Adrenal gland (tissue), 9 donors: ENCODE measurements at regions not wholly inside any gene's neighbourhood (a gene's known extent, or its start where the extent isn't known, plus 50 kb on each side); places are given as distances from the start of the nearest gene placed in this dataset.

Experiments
- DNase-seq, 7 donors: peaks; one replicate each; pipeline ENCODE4 v3.0.0-alpha.2; 2019 to 2020
- H3K27ac ChIP-seq, 5 donors: fragments of 200-600 bp; sonication (generic) in 4 of 5; 1 replicate in 3 of 5; 2 replicates in 2 of 5; pipeline versions ENCODE4 v1.5.1 to v1.8.0; 2016 to 2020; ENCODE audit warnings: mild to moderate bottlenecking in 1 of 5
- H3K27me3 ChIP-seq: fragments of 200-600 bp; 2 replicates; pipeline ENCODE4 v1.8.0; 2021
- H3K36me3 ChIP-seq, 2 donors: fragments of 200-600 bp; replicated peaks in 1 of 2; 1 replicate in 1 of 2; 2 replicates in 1 of 2; pipeline versions ENCODE4 v1.5.1 to v1.8.0; 2018 to 2022
- H3K4me1 ChIP-seq, 2 donors: fragments of 200-600 bp; replicated peaks in 1 of 2; 1 replicate in 1 of 2; 2 replicates in 1 of 2; pipeline versions ENCODE4 v1.5.1 to v1.8.0; 2018 to 2021
- H3K4me3 ChIP-seq, 4 donors: fragments of 200-600 bp; sonication (generic) in 3 of 4; one replicate each; pipeline ENCODE4 v1.5.1; 2016 to 2018
- H3K9me3 ChIP-seq, 3 donors: fragments of 200-600 bp; sonication (generic) in 1 of 3; replicated peaks in 1 of 3; 1 replicate in 2 of 3; 2 replicates in 1 of 3; pipeline versions ENCODE4 v1.5.1 to v1.8.0; 2016 to 2021
- CTCF ChIP-seq, 6 experiments: fragments of 450-650 bp in 4 of 6; fragments of 200-600 bp in 2 of 6; sonication (generic) in 1 of 6; IDR thresholded peaks; 1 replicate in 5 of 6; 2 replicates in 1 of 6; pipeline versions ENCODE4 v1.5.1 to v1.8.0; 2016 to 2021; ENCODE audit warnings: antibody characterized with exemption in 6 of 6, mild to moderate bottlenecking in 2 of 6, moderate library complexity in 1 of 6
- POLR2A ChIP-seq, 2 donors: fragments of 450-650 bp; IDR thresholded peaks; one replicate each; pipeline ENCODE4 v1.6.1; 2017; ENCODE audit warnings: antibody characterized with exemption in 2 of 2, mild to moderate bottlenecking in 2 of 2, moderate library complexity in 1 of 2
- WGBS, 4 donors: extraction: QIAGEN DNeasy Blood & Tissue Kit in 2 of 4; methylation state at CpG; one replicate each; pipeline versions ENCODE4 v1.1.5 to v1.1.7; 2013 to 2017; 5-methylcytosine and 5-hydroxymethylcytosine counted together
- intact Hi-C, 2 donors: fragments of 100-400 bp; cut with DNase I; formaldehyde crosslinking; loops; one replicate each; pipeline versions ENCODE4 v1.14.1 to v1.15.0; 2022 to 2023
- donor health status: healthy with polysubstance abuse.
- donor health status: Bipolar disorder and iron deficiency.
- donor health status: DM: yes; HTN: yes; CAD: no.
- donor health status: DM: no; HTN: no; CAD: no.
- donor health status: DM: no; HTN: no; CAD: no.

DNA sequence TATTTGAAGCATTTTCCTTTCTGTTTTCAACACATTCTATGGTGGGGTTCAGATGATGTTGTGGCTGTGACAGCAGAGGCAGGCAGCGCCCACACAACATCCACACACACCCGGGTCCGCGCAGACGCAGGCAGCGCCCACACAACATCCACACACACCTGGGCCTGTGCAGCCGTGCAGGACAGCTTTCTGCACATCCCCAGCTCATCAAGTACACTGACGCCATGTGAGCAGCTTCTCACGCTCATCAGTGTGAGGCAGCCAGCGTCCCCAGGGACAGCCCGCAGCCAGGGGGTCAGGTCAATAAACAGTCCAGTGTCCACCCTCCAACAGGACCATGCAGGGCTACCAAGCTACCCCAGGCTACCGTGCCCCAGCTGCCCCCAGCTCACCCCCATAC is 272.8 kb upstream of the TCERG1L start:
- Histone ChIP-seq H3K9me3 (no peaks in the 10 kb centered on the region), H3K4me3 (no peak overlapping the region), H3K27me3 (no peaks in the 10 kb centered on the region), H3K27ac (no peak overlapping the region), H3K36me3 (no peaks in the 10 kb centered on the region), H3K4me1 (no peaks in the 10 kb centered on the region)
- intact Hi-C loops: no loop called here
- DNase-seq: no peak
- WGBS, 4 donors: 80 to 89% (median 85%) methylated on average over 7 to 12 of the region's 12 CpGs
- TF ChIP-seq CTCF (IDR thresholded peaks at IDR 0.05) (no peak), POLR2A (IDR thresholded peaks at IDR 0.05) (no peak)

DNA sequence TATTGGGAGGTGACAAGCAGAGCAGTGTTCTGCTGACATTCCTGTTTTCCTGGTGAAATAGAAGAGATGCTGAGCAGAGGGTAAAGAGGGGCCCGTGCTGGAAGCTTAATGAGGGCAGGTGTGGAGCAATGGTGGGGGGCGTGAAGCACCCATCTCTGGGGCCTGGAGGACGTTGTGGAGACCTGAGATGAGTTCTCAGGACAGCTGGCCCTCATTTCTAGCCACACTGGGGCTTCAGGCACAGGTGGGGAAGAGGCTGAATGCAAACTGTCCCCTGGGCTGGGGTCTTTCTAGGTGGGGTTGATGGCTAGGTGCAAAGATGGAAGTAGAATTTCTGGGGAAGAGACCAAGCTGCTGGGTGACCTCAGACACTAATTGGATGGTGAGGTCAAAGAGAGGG is 274.2 kb upstream of the TCERG1L start:
- no peak for DNase-seq
- Histone ChIP-seq H3K4me1 (no peaks in the 10 kb centered on the region), H3K36me3 (no peaks in the 10 kb centered on the region), H3K4me3 (no peak overlapping the region), H3K9me3 (no peaks in the 10 kb centered on the region), H3K27me3 (no peaks in the 10 kb centered on the region), H3K27ac (no peak overlapping the region)
- 54 to 77% (median 76%) methylated on average over 3 of the region's 3 CpGs for WGBS, 4 donors
- no peak for TF ChIP-seq POLR2A (IDR thresholded peaks at IDR 0.05)
- no peak for TF ChIP-seq CTCF (IDR thresholded peaks at IDR 0.05)
- intact Hi-C loops: no loop called here

DNA sequence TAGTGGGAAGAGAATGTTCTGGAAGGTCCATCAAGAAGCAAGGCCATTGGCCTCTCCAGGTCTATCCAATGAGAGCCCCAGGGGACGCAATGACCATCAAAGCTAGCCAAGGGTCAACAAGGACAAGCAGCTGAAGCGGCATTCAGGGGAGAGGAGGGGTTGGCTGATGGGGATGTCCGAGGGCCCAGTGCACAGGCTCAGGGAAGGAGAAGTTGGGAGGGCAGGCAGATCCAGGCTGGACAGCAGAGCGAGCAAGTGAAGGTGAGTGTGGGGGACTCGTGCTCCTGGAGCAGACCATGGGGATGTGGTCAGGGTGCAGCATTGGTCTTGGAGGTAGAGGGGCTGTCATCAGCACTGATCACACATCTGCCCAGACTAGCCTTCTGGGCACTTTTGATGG is 275.4 kb upstream of the TCERG1L start:
- Histone ChIP-seq H3K4me3 (no peak overlapping the region), H3K27ac (no peak overlapping the region), H3K4me1 (no peaks in the 10 kb centered on the region), H3K36me3 (no peaks in the 10 kb centered on the region), H3K27me3 (no peaks in the 10 kb centered on the region), H3K9me3 (no peaks in the 10 kb centered on the region)
- intact Hi-C loops: no loop called here
- no peak for DNase-seq
- 68 to 87% (median 79%) methylated on average over 5 of the region's 5 CpGs for WGBS, 4 donors
- TF ChIP-seq CTCF (IDR thresholded peaks at IDR 0.05): no peak

GRCh38 chr10:131587976-131588680 is 276.6 kb upstream of the TCERG1L start:
- 76 to 82% (median 80%) methylated on average over 5 to 11 of the region's 11 CpGs for WGBS, 4 donors
- TF ChIP-seq POLR2A (IDR thresholded peaks at IDR 0.05): no peak
- TF ChIP-seq CTCF (IDR thresholded peaks at IDR 0.05): no peak
- no peak for DNase-seq
- intact Hi-C loops: no loop called here
- Histone ChIP-seq H3K4me1 (no peaks in the 10 kb centered on the region), H3K27me3 (no peaks in the 10 kb centered on the region), H3K4me3 (no peak overlapping the region), H3K27ac (no peak overlapping the region), H3K36me3 (no peaks in the 10 kb centered on the region), H3K9me3 (no peaks in the 10 kb centered on the region)
